ENCODE measurements at regions not wholly inside any gene's neighbourhood (a gene's known extent, or its start where the extent isn't known, plus 50 kb on each side); places are given as distances from the start of the nearest gene placed in this dataset.

- no peak for DNase-seq (ENCODE audit: low read depth in 1 of 2, low spot score in 1 of 2)
- peak overlapping the region; percentile 33 to 75; a peak in 1 of 6 replicates for H3K27ac ChIP-seq
These were observed 79.6 kb upstream of the PSMA6 start for GRCh38 chr14:35212471-35213142.

GRCh38 chr14:35213143-35213788 is 78.9 kb upstream of the PSMA6 start:
- no peak for DNase-seq (ENCODE audit: low read depth in 1 of 2, low spot score in 1 of 2)
- TF ChIP-seq CEBPB (IDR thresholded peaks at IDR 0.05) (peak in 1 of 2 experiments; percentile 67; a peak in 3 of 4 replicates), FOSB (CRISPR knock-in tag; IDR thresholded peaks at IDR 0.05) (no peak)
- Histone ChIP-seq H3K4me2 (peak overlapping the region; percentile 58; the same call in 2 of the 3 replicates), H3K4me3 (no peak overlapping the region), H3K9me3 (no peaks in the 10 kb centered on the region), H3K27ac (peak overlapping the region; percentile 33 to 75; a peak in 2 of 6 replicates), H3K4me1 (peaks cover 29% of the 10 kb centered on the region)
- FAIRE-seq: no peak
- WGBS (ENCODE audit: missing lambda C conversion rate): 83% methylated on average over 6 of the region's 6 CpGs
- no peak for ATAC-seq
- ChIA-PET POLR2A (interaction anchor here (0.6 to 1.7 kb wide), 2 partner anchors 191 to 1107 kb away, joined by 4 to 10 read pairs; partner anchors contain the start of genes MBIP and NFKBIA), CTCF (interaction anchor here (0.7 to 4.3 kb wide), 8 partner anchors 11 to 540 kb away, joined by 3 to 71 read pairs (median 4); partner anchors contain the start of gene NFKBIA)

More at GRCh38 chr14:35212471-35213142, 79.6 kb upstream of the PSMA6 start:
- ChIA-PET POLR2A (interaction anchor here (0.6 to 1.7 kb wide), 2 partner anchors 192 to 1108 kb away, joined by 4 to 10 read pairs; partner anchors contain the start of genes MBIP and NFKBIA), CTCF (interaction anchor here (0.7 to 4.3 kb wide), 8 partner anchors 11 to 540 kb away, joined by 3 to 71 read pairs (median 4); partner anchors contain the start of gene NFKBIA)
- TF ChIP-seq EHMT2 (IDR thresholded peaks at IDR 0.05; ENCODE audit: low read depth) (no peak), CBX2 (IDR thresholded peaks at IDR 0.05; ENCODE audit: borderline replicate concordance, low read depth) (no peak), RCOR1 (IDR thresholded peaks at IDR 0.05; ENCODE audit: low read depth, low read length) (no peak), POLR2A (IDR thresholded peaks at IDR 0.05; ENCODE audit: low read length) (no peak), EP300 (IDR thresholded peaks at IDR 0.05) (no peak), REST (IDR thresholded peaks at IDR 0.05) (no peak)
- no peak overlapping the region for H3K4me3 ChIP-seq
- no peak overlapping the region; the same call in 2 of the 3 replicates for H3K4me2 ChIP-seq
- 95% methylated on average over 3 of the region's 3 CpGs for WGBS (ENCODE audit: missing lambda C conversion rate)
- no peaks in the 10 kb centered on the region for H3K9me3 ChIP-seq
- ATAC-seq: no peak
- FAIRE-seq: no peak
- H3K4me1 ChIP-seq: peaks cover 29% of the 10 kb centered on the region

GRCh38 chr14:35213869-35214387 is 78.3 kb upstream of the PSMA6 start:
- H3K4me3 ChIP-seq: no peak overlapping the region
- peak in 1 of 2 experiments; percentile 29 for DNase-seq (ENCODE audit: low read depth in 1 of 2, low spot score in 1 of 2)
- H3K4me2 ChIP-seq: peak overlapping the region; percentile 58
- peak; percentile 65 for FAIRE-seq
- peak in 1 of 2 experiments; percentile 62; a peak in 2 of 6 replicates for ATAC-seq
- peaks cover 29% of the 10 kb centered on the region for H3K4me1 ChIP-seq
- POLR2A ChIA-PET: interaction anchor here (1.5 to 1.9 kb wide), 2 partner anchors 92 to 191 kb away, joined by 4 to 25 read pairs; partner anchors contain the start of genes NFKBIA and PPP2R3C
- no peaks in the 10 kb centered on the region for H3K9me3 ChIP-seq
- peak overlapping the region in 1 of 2 experiments; percentile 75; a peak in 3 of 6 replicates for H3K27ac ChIP-seq
- CTCF ChIA-PET: interaction anchor here (1.3 to 4.3 kb wide), 5 partner anchors 12 to 197 kb away, joined by 3 to 71 read pairs (median 4); no protein-coding TSS in a partner anchor
- TF ChIP-seq HMGXB4 (CRISPR knock-in tag; IDR thresholded peaks at IDR 0.05; ENCODE audit: borderline replicate concordance): no peak
- TF ChIP-seq ELK1 (IDR thresholded peaks at IDR 0.05; ENCODE audit: low read depth, low read length): no peak
- TF ChIP-seq RNF2 (IDR thresholded peaks at IDR 0.05; ENCODE audit: borderline replicate concordance, low read depth): no peak
- no peak for TF ChIP-seq RCOR1 (IDR thresholded peaks at IDR 0.05; ENCODE audit: low read depth, low read length)
- TF ChIP-seq KDM5A (IDR thresholded peaks at IDR 0.05): no peak
- peak; percentile 51 for TF ChIP-seq FOSL2 (IDR thresholded peaks at IDR 0.05)
- peak; percentile 86 for TF ChIP-seq FOSL2 (CRISPR knock-in tag; IDR thresholded peaks at IDR 0.05)
- no peak for TF ChIP-seq HOXA7 (CRISPR knock-in tag; IDR thresholded peaks at IDR 0.05)
- no peak for TF ChIP-seq BCL3 (IDR thresholded peaks at IDR 0.05)
- TF ChIP-seq MAFK (IDR thresholded peaks at IDR 0.05; ENCODE audit: partially characterized antibody): no peak
- no peak for TF ChIP-seq SMC3 (IDR thresholded peaks at IDR 0.05)
- TF ChIP-seq JUNB (IDR thresholded peaks at IDR 0.05): 0 out of 2 replicates have a peak, but pooled peaks have one; percentile 34
- TF ChIP-seq CHD4 (IDR thresholded peaks at IDR 0.05; ENCODE audit: borderline replicate concordance): no peak

Measured in A549 (cell line).